A549 (cell line): ENCODE measurements at regions not wholly inside any gene's neighbourhood (a gene's known extent, or its start where the extent isn't known, plus 50 kb on each side); places are given as distances from the start of the nearest gene placed in this dataset.
A peak's percentile ranks its signal among the peaks of the same experiment; 100 is the strongest.

ENCODE experiments used
- ATAC-seq, 2 experiments: fragments of 200-7000 bp in 1 of 2; fragments of >200 bp in 1 of 2; cut with Nextera tagmentation in 1 of 2; cut with Tn5 transposase in 1 of 2; 3 replicates each; pipeline versions ENCODE4 v1.8.0 to v1.9.1; 2018 to 2020; ENCODE audit warnings: mild to moderate bottlenecking in 1 of 2, moderate library complexity in 1 of 2
- CTCF ChIA-PET: fragments of 300-600 bp; sonication (Branson Sonifier 250); formaldehyde crosslinking; extraction: SDS; loops from one replicate; lab custom pipeline; 2021; ENCODE audit warnings: antibody characterized with exemption, inconsistent platforms; lab: Yijun Ruan, JAX
- POLR2A ChIA-PET: fragments of 350-600 bp; formaldehyde crosslinking; extraction: SDS; loops from one replicate; lab custom pipeline; 2021; ENCODE audit warnings: antibody characterized with exemption, inconsistent platforms; lab: Yijun Ruan, JAX
- DNase-seq, 2 experiments: peaks; one replicate each; pipeline versions ENCODE4 v3.0.0 to v3.0.0-alpha.2; 2011 to 2016; ENCODE audit warnings: low read depth in 1 of 2, low spot score in 1 of 2
- FAIRE-seq: peaks from 2 replicates; lab custom pipeline; 2011; peaks lifted over from hg19 to GRCh38; lab: Jason Lieb, UNC
- H3K27ac ChIP-seq, 2 experiments: fragments of >200 bp; sonication (Bioruptor Twin); formaldehyde crosslinking; 3 replicates each; pipeline ENCODE4 v1.5.1; 2016 to 2017
- H3K4me1 ChIP-seq: fragments of >200 bp; sonication (Bioruptor Twin); formaldehyde crosslinking; 3 replicates; pipeline ENCODE4 v1.6.1; 2016
- H3K4me2 ChIP-seq: fragments of >200 bp; sonication (Bioruptor Twin); formaldehyde crosslinking; 3 replicates; pipeline ENCODE4 v1.6.1; 2016
- H3K4me3 ChIP-seq: fragments of >200 bp; sonication (Bioruptor Twin); formaldehyde crosslinking; 3 replicates; pipeline ENCODE4 v1.5.1; 2016
- H3K9me3 ChIP-seq: fragments of >200 bp; sonication (Bioruptor Twin); formaldehyde crosslinking; 3 replicates; pipeline ENCODE4 v1.6.1; 2016
- CBX2 ChIP-seq: fragments of 200-600 bp; sonication (generic); IDR thresholded peaks from 2 replicates; pipeline ENCODE4 v1.6.1; 2016; ENCODE audit warnings: low read depth, mild to moderate bottlenecking, borderline replicate concordance
- CEBPB ChIP-seq, 2 experiments: fragments of >200 bp in 1 of 2; sonication (Bioruptor Twin) in 1 of 2; formaldehyde crosslinking in 1 of 2; IDR thresholded peaks; 2 replicates each; pipeline ENCODE4 v1.6.1; 2012 to 2016
- EHF ChIP-seq: fragments of 250-450 bp; sonication (Bioruptor Pico); IDR thresholded peaks from 2 replicates; pipeline ENCODE4 v1.5.0; 2020; ENCODE audit warnings: mild to moderate bottlenecking
- EP300 ChIP-seq, 2 experiments: fragments of >200 bp; sonication (Bioruptor Twin); formaldehyde crosslinking; IDR thresholded peaks; 2 replicates in 1 of 2; 3 replicates in 1 of 2; pipeline ENCODE4 v1.6.1; 2016 to 2017
- HOXA7 ChIP-seq: fragments of 250-450 bp; sonication (Bioruptor Pico); IDR thresholded peaks from 2 replicates; pipeline ENCODE4 v1.5.0; 2020; ENCODE audit warnings: mild to moderate bottlenecking, moderate library complexity
- HOXB13 ChIP-seq: fragments of 250-450 bp; sonication (Bioruptor Pico); IDR thresholded peaks from 2 replicates; pipeline ENCODE4 v1.5.0; 2020; ENCODE audit warnings: low read depth, mild to moderate bottlenecking, moderate library complexity
- HOXB5 ChIP-seq: fragments of 250-450 bp; sonication (Bioruptor Pico); IDR thresholded peaks from 2 replicates; pipeline ENCODE4 v1.5.0; 2020; ENCODE audit warnings: mild to moderate bottlenecking, moderate library complexity
- JUNB ChIP-seq: fragments of >200 bp; sonication (Bioruptor Twin); formaldehyde crosslinking; IDR thresholded peaks from 2 replicates; pipeline ENCODE4 v1.6.1; 2016
- KDM5A ChIP-seq: fragments of 200-600 bp; sonication (generic); IDR thresholded peaks from 2 replicates; pipeline ENCODE4 v1.6.1; 2016; ENCODE audit warnings: antibody characterized with exemption, mild to moderate bottlenecking
- MAFK ChIP-seq: fragments of 450-650 bp; IDR thresholded peaks from 2 replicates; pipeline ENCODE4 v1.6.1; 2014; ENCODE audit not compliant: partially characterized antibody
- MAZ ChIP-seq: fragments of 150-350 bp; IDR thresholded peaks from 2 replicates; pipeline ENCODE4 v1.6.1; 2014; ENCODE audit warnings: antibody characterized with exemption, low read depth, low read length, borderline replicate concordance
- NFE2L2 ChIP-seq: fragments of 150-350 bp; conservative IDR thresholded peaks from 2 replicates; pipeline ENCODE4 v1.6.1; 2014; ENCODE audit warnings: low read length
- NPAS2 ChIP-seq: fragments of 250-450 bp; sonication (Bioruptor Pico); IDR thresholded peaks from 2 replicates; pipeline ENCODE4 v1.8.0; 2022; ENCODE audit warnings: mild to moderate bottlenecking, moderate library complexity, borderline replicate concordance
- NR3C1 ChIP-seq: fragments of >200 bp; sonication (Bioruptor Twin); formaldehyde crosslinking; IDR thresholded peaks from 3 replicates; pipeline ENCODE4 v1.6.1; 2017
- RAD21 ChIP-seq, 2 experiments: fragments of >200 bp in 1 of 2; sonication (Bioruptor Twin) in 1 of 2; formaldehyde crosslinking in 1 of 2; IDR thresholded peaks in 1 of 2; conservative IDR thresholded peaks in 1 of 2; 2 replicates in 1 of 2; 3 replicates in 1 of 2; pipeline ENCODE4 v1.6.1; 2012 to 2018; ENCODE audit warnings: inconsistent platforms in 1 of 2
- RFX5 ChIP-seq: fragments of 450-650 bp; IDR thresholded peaks from 2 replicates; pipeline ENCODE4 v1.7.1; 2014; ENCODE audit warnings: antibody characterized with exemption, mild to moderate bottlenecking, moderate library complexity
- SMC3 ChIP-seq: fragments of >200 bp; sonication (Bioruptor Twin); formaldehyde crosslinking; IDR thresholded peaks from 3 replicates; pipeline ENCODE4 v1.6.1; 2018; ENCODE audit warnings: inconsistent platforms
- SREBF2 ChIP-seq: fragments of 450-650 bp; IDR thresholded peaks from 2 replicates; pipeline ENCODE4 v1.6.1; 2014; ENCODE audit warnings: mild to moderate bottlenecking, moderate library complexity
- TP53 ChIP-seq: fragments of 250-450 bp; sonication (Bioruptor Pico); IDR thresholded peaks from 2 replicates; pipeline ENCODE4 v1.5.0; 2021; ENCODE audit warnings: mild to moderate bottlenecking, moderate library complexity
- ZC3H11A ChIP-seq: fragments of 450-650 bp; IDR thresholded peaks from 2 replicates; pipeline ENCODE4 v1.6.1; 2014; ENCODE audit warnings: antibody characterized with exemption, mild to moderate bottlenecking
- ZFP36 ChIP-seq: fragments of 450-650 bp; IDR thresholded peaks from 2 replicates; pipeline ENCODE4 v1.6.1; 2014; ENCODE audit warnings: borderline replicate concordance; ENCODE audit not compliant: partially characterized antibody
- ZNF302 ChIP-seq: fragments of 250-450 bp; sonication (Bioruptor Pico); IDR thresholded peaks from 2 replicates; pipeline ENCODE4 v1.9.0; 2021; ENCODE audit warnings: inconsistent platforms, mild to moderate bottlenecking, moderate library complexity
- WGBS: methylation state at CpG from one replicate; pipeline ENCODE4 v1.1.6; 2017; ENCODE audit errors: missing lambda C conversion rate; 5-methylcytosine and 5-hydroxymethylcytosine counted together
- TF ChIP-seq, protein P1 (sequence below): IDR thresholded peaks from 2 replicates; pipeline ENCODE4 v1.6.1; 2012
- TF ChIP-seq, protein P2 (sequence below): fragments of >200 bp; sonication (Bioruptor Twin); formaldehyde crosslinking; IDR thresholded peaks from 3 replicates; pipeline ENCODE4 v1.5.1; 2016
- TF ChIP-seq, protein P3 (sequence below): IDR thresholded peaks from 2 replicates; pipeline ENCODE4 v1.6.1; 2012; ENCODE audit warnings: low read depth, borderline replicate concordance
- TF ChIP-seq, protein P4 (sequence below): fragments of 250-450 bp; sonication (Bioruptor Pico); IDR thresholded peaks from 2 replicates; pipeline ENCODE4 v1.5.0; 2020; ENCODE audit warnings: low read depth, mild to moderate bottlenecking, moderate library complexity

DNA sequence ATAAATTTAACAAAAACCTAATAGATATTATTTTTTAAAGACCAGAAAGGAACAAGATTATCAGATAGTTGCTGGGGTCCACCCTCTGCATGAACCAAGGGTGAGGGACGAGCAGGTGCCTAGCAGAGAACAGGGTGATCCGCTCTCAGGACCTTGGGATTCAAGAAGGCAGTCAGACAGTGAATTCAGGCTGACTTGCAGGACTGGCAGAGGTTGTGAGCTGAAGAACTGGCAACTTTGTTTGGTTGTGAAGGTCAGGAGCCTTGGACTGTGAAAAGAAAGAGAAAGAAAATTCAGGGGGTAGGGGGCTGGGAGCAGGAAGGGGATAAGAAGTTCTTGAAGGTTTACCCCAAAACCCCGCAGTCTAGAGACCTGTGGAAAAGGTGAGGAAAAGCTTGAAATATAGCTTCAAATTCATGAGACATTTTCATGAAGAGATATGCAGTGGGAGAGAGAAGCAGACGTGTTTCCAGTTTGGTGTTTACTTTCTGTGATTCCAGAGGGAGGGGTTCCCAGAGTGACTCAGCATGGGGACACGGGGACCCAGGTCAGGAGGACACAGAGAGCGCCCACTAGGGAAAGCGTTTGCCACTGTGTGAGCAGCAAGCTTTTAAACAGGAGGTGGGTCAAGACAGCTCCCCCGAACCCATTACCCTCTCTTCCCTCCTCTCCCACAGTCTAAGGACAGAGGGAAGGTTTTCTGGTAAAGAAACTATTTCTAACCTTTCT is 217.2 kb upstream of the UMPS start:
- ChIA-PET CTCF (interaction anchor here (0.6 to 1.5 kb wide), 2 partner anchors 11 to 46 kb away, joined by 3 to 4 read pairs; no protein-coding TSS in a partner anchor), POLR2A (no interaction called here)
- H3K4me1 ChIP-seq, result peaks cover 21% of the 10 kb centered on the region
- TF ChIP-seq RFX5 (no peak), JUNB (no peak), EP300 (IDR thresholded peaks at IDR 0.05) (no peak), RAD21 (conservative IDR thresholded peaks at IDR 0.05 in 1 of 2, IDR thresholded peaks at IDR 0.05 in 1 of 2) (no peak), HOXB5 (no peak), MAZ (no peak), MAFK (peak; percentile 38), TP53 (CRISPR knock-in tag) (no peak), NPAS2 (CRISPR knock-in tag) (no peak), ZC3H11A (no peak), KDM5A (no peak), NFE2L2 (no peak; the same call in 1 of the 2 replicates)
- TF ChIP-seq, protein P1, sequence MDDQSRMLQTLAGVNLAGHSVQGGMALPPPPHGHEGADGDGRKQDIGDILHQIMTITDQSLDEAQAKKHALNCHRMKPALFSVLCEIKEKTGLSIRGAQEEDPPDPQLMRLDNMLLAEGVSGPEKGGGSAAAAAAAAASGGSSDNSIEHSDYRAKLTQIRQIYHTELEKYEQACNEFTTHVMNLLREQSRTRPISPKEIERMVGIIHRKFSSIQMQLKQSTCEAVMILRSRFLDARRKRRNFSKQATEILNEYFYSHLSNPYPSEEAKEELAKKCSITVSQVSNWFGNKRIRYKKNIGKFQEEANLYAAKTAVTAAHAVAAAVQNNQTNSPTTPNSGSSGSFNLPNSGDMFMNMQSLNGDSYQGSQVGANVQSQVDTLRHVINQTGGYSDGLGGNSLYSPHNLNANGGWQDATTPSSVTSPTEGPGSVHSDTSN, result no peak
- TF ChIP-seq, protein P2, sequence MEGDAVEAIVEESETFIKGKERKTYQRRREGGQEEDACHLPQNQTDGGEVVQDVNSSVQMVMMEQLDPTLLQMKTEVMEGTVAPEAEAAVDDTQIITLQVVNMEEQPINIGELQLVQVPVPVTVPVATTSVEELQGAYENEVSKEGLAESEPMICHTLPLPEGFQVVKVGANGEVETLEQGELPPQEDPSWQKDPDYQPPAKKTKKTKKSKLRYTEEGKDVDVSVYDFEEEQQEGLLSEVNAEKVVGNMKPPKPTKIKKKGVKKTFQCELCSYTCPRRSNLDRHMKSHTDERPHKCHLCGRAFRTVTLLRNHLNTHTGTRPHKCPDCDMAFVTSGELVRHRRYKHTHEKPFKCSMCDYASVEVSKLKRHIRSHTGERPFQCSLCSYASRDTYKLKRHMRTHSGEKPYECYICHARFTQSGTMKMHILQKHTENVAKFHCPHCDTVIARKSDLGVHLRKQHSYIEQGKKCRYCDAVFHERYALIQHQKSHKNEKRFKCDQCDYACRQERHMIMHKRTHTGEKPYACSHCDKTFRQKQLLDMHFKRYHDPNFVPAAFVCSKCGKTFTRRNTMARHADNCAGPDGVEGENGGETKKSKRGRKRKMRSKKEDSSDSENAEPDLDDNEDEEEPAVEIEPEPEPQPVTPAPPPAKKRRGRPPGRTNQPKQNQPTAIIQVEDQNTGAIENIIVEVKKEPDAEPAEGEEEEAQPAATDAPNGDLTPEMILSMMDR, result 0 out of 3 replicates have a peak, but pooled peaks have one; percentile 5
- TF ChIP-seq, protein P3, sequence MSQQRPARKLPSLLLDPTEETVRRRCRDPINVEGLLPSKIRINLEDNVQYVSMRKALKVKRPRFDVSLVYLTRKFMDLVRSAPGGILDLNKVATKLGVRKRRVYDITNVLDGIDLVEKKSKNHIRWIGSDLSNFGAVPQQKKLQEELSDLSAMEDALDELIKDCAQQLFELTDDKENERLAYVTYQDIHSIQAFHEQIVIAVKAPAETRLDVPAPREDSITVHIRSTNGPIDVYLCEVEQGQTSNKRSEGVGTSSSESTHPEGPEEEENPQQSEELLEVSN, result no peak
- TF ChIP-seq, protein P4, sequence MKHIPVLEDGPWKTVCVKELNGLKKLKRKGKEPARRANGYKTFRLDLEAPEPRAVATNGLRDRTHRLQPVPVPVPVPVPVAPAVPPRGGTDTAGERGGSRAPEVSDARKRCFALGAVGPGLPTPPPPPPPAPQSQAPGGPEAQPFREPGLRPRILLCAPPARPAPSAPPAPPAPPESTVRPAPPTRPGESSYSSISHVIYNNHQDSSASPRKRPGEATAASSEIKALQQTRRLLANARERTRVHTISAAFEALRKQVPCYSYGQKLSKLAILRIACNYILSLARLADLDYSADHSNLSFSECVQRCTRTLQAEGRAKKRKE (CRISPR knock-in tag), result no peak
- no peaks in the 10 kb centered on the region for H3K9me3 ChIP-seq
- DNase-seq (peak; percentile 18 to 41), FAIRE-seq (no peak), ATAC-seq (peak; percentile 62 to 70; a peak in 5 of 6 replicates)
- WGBS, result 39% methylated on average over 8 of the region's 8 CpGs
- peak overlapping the region; percentile 58 to 71 for H3K27ac ChIP-seq
- H3K4me3 ChIP-seq, result no peak overlapping the region
- peak overlapping the region; percentile 77 for H3K4me2 ChIP-seq

DNA sequence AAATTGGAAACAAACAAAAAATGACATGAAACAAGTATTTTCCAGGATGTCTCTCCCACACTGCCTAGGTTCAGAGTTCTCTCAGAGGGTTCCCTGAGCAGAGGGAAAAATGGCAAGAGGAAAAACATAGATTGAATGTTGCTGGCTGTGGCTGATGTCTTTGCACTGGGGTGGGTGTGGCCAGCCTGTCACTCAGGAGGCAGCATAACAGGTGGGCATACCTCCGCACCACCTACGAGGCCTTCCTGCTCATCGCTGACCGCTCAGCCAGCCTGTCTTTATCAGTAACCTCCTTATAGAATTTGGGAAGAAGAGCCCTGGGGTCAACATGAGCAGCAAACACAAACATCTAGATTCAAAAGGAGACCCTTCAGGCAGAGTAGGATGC is 216.6 kb upstream of the UMPS start:
- H3K4me1 ChIP-seq, result peaks cover 21% of the 10 kb centered on the region
- TF ChIP-seq, protein P3, result no peak
- no peak for TF ChIP-seq SREBF2
- no peak for TF ChIP-seq CEBPB (IDR thresholded peaks at IDR 0.05)
- no peak for TF ChIP-seq HOXB13 (CRISPR knock-in tag)
- TF ChIP-seq NR3C1, result no peak
- TF ChIP-seq ZFP36, result no peak
- TF ChIP-seq RFX5, result no peak
- no peak for TF ChIP-seq ZNF302 (CRISPR knock-in tag)
- TF ChIP-seq HOXA7 (CRISPR knock-in tag), result no peak
- TF ChIP-seq CBX2, result no peak
- TF ChIP-seq, protein P4 (CRISPR knock-in tag), result no peak
- TF ChIP-seq EHF (CRISPR knock-in tag), result no peak
- TF ChIP-seq SMC3, result no peak
- ChIA-PET CTCF (interaction anchor here (0.6 kb wide), 1 partner anchor 46 kb away, joined by 3 read pairs; no protein-coding TSS in a partner anchor), POLR2A (no interaction called here)
- no peak for DNase-seq
- H3K9me3 ChIP-seq, result no peaks in the 10 kb centered on the region
- 91% methylated on average over 4 of the region's 4 CpGs for WGBS
- peak in 1 of 2 experiments; percentile 37; a peak in 2 of 6 replicates for ATAC-seq
- FAIRE-seq, result no peak
- H3K27ac ChIP-seq, result peak overlapping the region; percentile 58 to 71
- peak overlapping the region; percentile 77 for H3K4me2 ChIP-seq
- no peak overlapping the region for H3K4me3 ChIP-seq
